SHP77 treated with DMSO at 0.1 percent for 48 hours (cell line): ENCODE measurements at regions not wholly inside any gene's neighbourhood (a gene's known extent, or its start where the extent isn't known, plus 50 kb on each side); places are given as distances from the start of the nearest gene placed in this dataset.
"Not testable (repeated sequence)": the region's sequence is repeated elsewhere in the genome, so short reads cannot be mapped to it uniquely, and the experiment has no call there.

ENCODE experiments used
- DNase-seq: peaks from one replicate; lab custom pipeline; 2025; lab: John Stamatoyannopoulos, UW

DNA sequence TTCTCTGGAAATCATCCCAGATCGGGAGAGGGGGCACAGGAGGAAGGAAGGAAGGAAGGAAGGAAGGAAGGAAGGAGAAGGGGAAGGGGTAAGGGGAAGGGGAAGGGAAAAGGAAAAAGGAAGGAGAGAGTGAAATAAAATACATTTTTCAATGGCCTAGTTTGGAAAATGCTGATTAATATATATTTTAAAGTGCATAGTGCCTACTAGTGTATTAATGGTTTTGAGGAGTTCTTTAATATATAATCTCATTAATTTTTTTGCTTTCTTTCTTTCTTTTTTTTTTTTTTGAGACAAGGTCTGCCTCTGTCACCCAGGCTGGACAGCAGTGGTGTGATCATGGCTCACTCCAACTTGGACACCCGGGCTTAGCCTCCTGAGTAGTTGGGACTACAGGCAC, 107.8 kb upstream of the FOLH1 start:
- no peak for DNase-seq

DNA sequence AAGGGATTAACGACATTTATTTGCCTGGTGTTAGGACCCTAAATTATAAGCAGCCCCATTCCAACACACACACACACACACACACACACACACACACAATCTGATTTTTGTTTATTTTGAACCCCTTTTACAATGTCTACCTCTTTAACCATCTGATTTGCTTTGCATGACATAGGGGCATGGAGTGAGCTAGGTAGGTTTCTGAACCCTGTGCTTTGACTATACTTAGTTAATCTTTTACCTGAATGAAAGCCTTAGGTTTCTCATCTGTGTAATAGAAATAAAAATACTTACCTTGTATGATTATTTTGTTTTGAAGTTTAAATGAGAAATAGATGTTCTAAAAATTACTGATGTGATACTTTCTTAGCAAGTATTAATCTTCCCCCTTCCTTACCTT, 94.7 kb upstream of the FOLH1 start:
- no peak for DNase-seq

DNA sequence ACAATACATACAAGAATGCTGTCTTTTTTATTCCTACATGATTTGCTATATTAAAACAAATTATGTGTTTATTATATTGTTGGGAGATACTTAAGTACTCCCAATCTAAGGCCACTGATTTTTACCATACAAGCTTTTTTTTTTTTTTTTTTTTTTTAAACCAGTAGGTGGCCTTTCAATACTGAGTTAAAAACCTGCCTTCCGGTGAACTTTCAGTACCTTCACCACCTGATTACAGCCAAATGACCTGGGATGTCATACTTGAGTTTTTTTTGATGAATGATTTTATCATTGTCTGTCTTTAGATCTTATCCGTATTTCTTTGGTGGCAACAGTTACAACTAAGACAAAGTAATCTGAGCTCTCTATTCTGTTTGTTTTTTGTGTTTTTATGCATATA, 94.0 kb upstream of the FOLH1 start:
- no peak for DNase-seq

DNA sequence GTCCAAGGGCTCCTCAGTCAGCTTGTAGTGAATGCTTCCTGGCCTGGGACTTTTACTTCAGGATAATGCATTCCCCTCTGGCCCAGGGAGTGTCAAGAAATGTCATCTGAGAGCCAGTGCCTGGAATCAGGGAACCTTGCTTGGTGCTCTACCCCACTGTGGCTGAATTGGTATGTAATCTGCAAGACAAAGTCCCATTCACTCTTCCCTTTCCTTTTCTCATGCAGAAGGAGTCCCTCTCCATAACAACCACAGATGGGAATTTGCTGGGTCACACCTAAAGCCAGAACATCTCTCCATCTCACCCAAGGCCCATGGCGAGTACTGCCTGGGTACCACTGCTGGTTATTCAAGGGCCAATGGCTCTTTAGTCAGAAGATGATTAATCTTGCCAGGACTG, 89.6 kb upstream of the FOLH1 start:
- not testable (repeated sequence) for DNase-seq

DNA sequence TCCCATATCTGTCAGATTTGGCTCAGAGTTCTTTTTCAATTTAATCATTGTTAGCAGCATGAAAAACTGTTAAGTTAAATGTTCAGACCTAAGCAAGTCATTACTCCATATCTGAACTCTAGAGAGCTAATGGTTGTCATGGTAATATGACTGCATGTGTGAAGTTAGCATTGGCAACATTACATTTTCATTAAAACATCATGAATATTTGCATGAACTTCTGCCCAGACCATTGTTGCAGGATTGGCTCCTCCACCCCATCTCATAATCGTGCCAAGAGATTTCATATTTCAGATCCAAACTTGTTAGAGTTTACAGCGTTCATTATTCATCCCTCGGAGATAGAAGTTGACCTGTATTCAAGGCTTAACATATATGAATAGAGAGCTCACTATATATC, 75.5 kb upstream of the FOLH1 start:
- not testable (repeated sequence) for DNase-seq

DNA sequence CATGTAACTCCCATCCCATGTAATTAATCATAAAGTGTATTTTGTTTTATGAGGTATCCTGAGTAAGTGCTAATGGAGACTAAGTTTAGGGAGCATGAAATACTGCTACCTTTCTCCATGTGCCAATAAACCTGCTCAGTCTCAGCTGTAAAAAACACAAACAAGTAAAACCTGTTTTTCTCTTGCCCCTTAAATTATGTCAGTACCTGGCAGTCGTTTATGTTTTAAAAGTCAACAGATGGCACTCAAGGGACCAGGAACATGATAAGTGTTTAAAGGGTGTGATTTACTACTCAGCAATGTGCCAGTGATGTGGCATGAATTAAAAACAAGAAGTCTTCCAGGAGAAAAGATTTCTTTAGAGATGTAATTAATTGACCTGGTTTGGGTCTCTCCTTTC, 74.9 kb upstream of the FOLH1 start:
- not testable (repeated sequence) for DNase-seq

DNA sequence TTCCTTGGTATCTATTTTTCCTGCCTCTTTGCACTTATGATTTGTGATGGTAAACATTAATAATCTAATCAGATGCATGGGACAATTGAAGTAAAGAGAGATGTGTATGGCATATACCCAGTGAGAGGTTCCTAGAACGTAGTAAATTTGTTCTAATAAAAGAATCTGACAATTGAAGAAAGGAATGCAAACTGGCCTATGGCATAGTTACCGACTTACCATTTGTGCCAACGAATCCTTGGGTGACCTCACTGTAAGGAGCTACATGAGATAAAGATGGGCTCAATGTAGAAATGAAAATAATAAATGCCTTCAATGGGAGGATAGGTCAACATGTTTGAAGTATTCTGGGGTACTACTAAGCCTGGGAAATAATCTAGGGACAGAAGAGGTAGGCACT, 73.7 kb upstream of the FOLH1 start:
- not testable (repeated sequence) for DNase-seq

DNA sequence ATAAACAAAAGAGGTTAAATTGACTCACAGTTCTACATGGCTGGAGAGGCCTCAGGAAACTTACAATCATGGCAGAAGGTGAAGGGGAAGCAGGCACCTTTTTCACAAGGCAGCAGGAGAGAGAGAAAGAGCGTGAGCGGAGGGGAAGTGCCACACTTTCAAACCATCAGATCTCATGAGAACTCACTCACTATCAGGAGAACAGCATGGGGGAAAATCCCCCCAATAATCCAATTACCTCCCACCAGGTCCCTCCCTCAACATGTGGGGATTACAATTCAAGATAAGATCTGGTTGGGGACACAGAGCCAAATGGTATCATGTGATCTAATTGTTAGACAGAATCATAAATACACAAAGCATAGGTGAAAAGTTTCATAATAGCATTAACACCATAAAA, 69.5 kb upstream of the FOLH1 start:
- DNase-seq, result not testable (repeated sequence)
